HG02938 (cell line): ENCODE measurements at regions not wholly inside any gene's neighbourhood (a gene's known extent, or its start where the extent isn't known, plus 50 kb on each side); places are given as distances from the start of the nearest gene placed in this dataset.
"Not testable (repeated sequence)": the region's sequence is repeated elsewhere in the genome, so short reads cannot be mapped to it uniquely, and the experiment has no call there.

ENCODE experiments used
- ATAC-seq: cut with Tn5 transposase; IDR thresholded peaks from one replicate; pipeline ENCODE4 v1.9.1; 2021; ENCODE audit warnings: mild to moderate bottlenecking, moderate library complexity; ENCODE audit not compliant: unreplicated experiment

DNA sequence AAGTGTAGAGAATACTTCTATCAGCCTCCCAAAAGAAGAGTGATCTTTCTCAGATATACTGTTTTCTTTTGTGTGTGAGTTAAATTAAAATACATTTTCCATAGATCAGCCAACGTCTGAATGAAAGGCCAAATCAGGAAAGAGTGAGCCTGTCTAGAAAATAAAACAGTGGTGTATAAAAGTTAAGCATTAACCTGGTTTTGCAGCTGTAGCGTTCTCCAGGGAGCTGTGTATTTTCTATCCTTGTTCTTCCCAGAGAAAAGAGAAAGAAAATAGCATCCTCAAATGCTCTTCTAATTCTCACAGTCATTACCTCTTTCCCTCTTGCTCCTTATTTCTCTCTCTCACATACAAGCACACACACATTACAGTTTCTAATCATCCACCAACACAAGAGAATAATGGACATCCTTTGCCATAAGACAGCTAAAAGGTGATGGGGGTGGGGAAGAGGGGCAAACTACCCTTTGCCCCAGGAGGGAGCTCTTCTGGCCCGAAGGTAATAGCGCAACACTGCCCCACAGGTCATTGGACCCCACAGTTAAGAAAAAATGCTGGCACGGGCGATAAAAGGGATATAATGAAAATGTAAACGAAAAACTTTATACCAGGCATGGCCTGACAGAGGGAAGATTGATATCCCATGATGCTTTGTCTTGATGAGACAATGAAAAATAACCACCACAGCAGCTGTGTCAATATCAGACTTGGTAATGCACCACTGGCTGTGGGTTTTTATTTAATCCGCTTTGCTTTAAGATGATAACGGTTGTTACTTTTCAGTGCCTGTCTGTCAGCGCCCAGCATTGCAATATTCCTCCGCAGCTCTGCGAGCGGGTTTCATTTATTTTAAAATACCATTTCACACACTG is 150.3 kb downstream of the NUF2 start:
- ATAC-seq: no peak

DNA sequence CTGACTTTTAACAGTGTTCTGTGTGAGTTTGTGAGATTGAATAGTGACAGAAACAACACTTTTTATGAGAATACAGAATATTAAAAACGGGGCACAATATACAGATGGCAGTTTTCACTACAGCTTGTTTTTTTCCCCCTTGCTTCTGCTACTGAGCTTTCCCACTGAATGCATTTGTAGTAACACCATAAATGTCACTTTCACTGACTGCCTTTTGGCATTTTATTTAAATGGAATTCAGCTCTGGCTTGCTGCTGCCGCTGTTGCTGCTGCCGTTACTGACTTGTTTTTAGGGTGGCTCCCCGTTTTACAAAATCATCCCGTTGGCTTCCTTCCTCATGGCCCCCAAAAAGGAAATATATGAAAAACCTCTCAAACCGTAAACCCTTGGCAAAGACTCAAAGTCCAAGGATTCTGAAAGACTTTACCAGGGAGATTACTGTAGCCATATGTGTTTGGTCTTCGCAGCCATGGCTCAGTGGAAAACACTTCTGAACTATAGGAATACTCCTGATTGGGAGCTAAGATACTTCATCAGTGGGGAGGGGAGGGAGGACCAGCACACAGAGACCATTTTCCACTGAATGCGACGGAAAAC is 151.0 kb downstream of the NUF2 start:
- no peak for ATAC-seq

DNA sequence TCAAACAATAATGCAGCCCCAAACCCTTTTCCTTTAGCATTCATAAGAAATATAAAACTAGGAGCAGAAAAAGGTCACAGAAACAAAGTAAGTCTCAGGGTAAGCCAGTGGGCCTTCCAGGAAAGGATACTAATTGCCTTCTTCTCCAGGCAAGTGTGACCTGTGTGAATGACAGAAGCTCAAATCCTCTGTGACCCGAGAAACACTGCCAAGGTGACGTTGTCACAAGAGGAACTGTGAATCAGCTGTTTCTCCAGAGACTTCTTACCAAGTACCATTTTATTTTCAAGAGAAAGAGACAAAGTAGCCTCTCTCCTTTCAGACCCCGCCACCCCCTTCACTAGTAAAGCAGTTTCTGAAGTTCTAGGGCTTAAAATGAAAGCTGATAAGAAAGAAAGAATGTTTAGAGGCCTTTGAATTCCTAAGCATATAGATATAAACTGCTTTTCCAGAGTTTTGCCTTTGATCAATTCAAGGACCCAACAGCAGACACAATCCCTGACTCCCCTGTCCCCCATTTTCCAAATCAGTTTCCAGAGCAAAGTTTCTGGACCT is 155.6 kb downstream of the NUF2 start:
- ATAC-seq: no peak

DNA sequence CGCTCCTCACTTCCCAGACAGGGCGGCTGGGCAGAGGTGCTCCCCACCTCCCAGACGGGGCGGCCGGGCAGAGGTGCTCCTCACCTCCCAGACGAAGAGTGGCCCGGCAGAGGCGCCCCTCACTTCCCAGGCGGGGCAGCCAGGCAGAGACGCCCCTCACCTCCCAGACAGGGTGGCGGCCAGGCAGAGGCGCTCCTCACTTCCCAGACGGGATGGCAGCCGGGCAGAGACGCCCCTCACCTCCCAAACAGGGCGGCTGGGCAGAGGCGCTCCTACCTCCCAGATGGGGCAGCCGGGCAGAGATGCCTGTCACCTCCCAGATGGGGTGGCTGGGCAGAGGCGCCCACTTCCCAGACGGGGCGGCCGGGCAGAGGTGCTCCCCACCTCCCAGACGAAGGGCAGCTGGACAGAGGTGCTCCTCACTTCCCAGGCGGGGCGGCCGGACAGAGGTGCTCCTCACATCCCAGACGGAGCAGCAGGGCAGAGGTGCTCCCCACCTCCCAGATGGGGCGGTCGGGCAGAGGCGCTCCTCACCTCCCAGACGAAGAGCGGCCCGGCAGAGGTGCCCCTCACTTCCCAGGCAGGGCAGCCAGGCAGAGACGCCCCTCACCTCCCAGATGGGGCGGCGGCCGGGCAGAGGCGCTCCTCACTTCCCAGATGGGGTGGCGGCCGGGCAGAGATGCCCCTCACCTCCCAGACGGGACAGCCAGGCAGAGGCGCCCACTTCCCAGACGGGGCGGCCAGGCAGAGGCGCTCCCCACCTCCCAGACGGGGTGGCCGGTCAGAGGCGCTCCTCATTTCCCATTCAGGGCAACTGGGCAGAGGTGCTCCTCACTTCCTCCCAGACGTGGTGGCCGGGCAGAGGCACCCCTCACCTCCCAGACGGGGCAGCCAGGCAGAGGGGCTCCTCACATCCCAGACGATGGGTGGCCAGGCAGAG is 176.9 kb downstream of the NUF2 start:
- ATAC-seq: not testable (repeated sequence)

DNA sequence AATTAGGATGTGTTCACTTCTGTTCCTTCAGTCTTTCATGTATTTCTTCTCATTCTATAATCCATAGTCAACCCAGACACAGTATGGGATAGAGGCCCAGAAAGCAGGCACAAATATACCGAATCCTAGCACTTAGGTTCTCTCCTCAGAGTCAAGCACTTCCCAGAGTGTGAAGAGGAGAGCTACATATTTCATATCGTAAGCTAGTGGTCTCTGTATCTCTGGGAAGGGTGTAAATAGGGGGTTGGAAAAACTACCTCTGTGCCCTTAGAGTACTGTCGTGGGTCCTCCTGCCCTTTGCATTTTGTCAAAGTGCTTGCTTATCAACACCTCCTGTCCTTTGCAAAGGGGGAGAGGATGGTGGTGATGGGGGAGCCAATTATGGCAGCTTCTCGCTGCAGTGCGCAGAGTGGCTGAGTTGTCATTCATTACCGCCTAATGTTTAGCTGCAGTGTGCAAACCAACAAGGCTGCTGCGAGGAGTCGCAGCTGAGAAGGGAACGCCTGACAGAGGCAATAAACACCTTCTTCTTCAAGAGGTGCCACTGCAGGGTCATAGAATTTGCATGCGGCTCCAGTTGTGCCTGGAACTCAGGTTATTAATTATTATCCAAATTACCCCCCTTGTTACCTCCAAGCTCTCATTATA is 182.7 kb downstream of the NUF2 start:
- ATAC-seq: no peak

DNA sequence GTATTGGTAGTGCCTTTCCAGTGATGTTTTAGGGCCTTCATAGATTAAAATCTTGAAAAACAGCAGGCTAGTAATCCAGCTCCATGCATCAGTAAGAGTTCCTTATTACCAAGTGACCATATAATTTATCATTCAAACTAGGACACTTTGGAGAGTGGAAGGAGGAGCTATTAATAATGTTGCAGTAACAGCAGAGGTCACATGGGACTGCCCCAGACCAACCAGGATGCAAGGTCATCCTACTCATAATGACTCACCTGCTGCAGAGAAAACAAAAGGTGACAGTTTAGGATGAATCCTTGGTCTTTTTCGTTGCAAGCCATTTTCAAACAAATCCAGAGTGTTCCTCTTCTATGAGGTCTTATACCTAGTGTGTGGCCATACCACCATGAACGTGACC is 187.4 kb downstream of the NUF2 start:
- no peak for ATAC-seq

DNA sequence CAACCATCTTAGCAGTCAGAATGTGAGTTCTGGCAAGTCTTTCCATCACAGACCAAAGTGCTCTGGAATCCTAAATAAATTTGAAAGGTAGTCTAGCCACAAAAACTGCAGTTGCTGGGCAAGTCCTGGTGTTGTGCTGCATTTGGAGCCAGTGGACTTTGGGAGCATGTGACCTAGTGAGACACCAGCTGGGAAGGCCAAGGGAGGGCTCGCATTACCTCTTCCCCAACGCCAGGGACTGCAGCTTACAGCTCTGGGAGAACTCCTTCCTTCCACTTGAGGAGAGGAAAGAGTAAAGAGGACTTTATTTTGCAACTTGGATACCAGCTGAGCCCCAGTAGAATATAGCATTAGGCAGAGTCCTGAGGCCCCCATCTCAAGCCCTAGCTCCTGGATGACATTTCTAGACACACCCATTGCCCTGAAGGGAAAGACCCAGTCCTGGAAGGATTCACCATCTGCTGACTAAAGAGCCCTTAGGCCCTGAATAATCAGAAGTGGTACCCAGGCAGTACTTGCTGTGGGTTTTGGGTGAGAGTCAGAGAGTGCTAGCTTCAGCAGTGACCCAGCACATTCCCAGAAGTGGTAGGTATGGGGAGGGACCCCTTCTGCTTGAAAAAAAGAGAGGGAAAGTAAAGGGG is 190.7 kb downstream of the NUF2 start:
- no peak for ATAC-seq

DNA sequence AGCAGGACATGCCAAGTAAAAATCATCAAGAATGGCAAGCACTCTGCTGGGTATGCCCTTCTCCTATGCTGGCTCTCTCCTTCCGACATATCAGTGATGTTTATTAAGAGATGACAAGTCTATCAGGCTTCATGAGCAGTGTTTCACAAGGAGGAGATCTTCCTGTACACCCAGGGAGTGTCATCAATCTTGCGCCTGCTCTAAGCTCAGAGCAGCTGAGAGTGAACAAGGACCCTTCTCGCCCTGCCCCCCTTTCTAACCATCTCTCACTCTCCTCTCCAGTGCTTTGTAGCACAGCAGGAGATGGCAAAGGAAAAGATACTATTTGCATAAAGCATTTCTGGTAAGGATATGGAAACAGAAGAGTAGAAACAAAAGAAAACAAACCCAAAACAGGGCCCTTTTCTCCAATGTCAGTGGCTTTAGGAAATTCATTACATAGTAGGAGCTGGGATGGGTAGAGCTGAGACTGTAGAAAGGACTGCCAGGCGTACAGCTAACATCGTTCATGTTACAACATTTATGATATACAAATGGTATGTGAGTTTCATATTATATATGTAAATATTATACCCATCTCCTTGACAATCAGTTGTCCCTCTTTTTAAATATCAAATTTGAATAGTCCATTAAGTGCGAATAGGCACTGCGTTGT is 201.7 kb downstream of the NUF2 start:
- no peak for ATAC-seq

DNA sequence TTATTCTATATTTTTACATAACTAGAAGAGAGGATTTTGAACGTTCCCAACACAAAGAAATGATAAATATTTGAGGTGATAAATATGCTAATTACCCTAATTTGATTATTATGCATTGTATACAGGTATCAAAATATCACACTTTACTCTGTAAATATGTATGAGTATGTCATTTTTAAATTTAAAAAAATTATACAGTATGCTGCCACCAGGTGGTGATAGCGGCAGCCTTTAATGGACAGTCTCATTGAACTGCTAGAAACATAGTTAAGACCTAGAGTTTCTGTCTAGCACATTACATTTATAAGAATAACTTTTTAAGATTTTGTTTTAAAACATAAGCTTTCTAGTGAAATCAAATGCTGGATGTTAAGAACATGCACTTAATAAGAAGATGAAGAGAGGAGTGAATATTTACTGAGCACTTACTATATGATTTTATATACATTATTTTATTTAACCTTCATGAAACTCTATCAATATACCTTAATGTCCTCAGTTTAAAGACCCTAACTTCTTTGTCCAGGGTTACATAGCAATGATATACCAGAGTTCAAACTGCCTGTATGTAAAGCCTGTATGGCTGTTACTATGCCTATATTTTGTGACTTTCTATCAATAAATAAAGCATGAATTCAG is 207.1 kb downstream of the NUF2 start:
- ATAC-seq: peak; percentile 81

DNA sequence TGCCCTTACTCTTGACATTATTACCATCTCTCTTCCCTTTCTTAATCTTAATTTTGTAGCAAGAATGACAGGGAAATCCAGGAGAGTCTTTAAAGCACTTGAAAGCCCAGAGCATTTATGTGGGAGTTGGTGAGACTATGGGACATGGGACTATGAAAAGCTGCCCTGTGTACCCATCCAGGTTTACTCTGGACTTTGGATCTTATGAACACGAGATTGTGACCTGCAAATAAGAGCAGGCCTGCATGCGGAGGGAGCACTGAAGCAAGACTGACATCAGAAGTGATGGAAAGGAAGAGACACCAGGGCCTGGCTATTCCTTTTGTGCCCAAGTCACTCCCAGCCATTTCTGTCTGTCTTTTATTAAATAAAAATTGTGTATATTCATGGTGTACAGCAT is 209.6 kb downstream of the NUF2 start:
- no peak for ATAC-seq

DNA sequence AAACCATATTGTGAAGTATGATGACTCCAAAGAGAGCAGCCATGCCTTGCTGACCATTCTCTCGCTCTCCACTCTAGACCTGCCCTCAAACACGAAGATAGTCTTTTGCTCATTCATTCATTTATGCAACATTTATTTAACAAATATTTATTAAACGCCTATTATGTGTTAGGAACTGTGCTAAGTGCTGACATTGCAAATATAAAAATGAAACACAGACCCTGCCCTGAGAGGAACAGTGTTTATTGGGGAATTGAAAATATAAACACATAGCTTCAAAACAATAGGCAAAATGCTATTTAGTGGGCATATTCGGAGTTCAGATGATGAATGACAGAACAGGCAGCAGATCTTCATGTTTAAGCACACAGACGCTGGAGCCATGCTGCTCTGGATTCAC is 213.6 kb downstream of the NUF2 start:
- ATAC-seq: no peak

DNA sequence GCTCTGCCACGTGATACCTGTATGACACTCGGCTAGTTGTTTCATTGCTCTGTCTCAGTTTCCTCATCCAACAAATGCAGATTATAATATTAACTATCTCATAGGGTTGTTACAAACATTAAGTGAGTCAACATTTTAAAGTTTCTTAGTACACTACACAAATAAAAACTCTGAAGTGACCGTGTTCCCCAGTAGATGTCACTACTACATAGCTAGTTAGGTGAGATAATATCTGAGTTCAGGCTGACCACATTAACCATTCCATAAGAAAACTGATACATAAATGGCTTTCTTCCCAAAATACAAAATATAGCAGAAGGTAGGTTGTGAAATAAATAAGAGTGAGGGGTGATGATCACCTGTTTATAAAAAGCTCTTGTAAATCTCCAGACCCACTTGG is 214.1 kb downstream of the NUF2 start:
- no peak for ATAC-seq

DNA sequence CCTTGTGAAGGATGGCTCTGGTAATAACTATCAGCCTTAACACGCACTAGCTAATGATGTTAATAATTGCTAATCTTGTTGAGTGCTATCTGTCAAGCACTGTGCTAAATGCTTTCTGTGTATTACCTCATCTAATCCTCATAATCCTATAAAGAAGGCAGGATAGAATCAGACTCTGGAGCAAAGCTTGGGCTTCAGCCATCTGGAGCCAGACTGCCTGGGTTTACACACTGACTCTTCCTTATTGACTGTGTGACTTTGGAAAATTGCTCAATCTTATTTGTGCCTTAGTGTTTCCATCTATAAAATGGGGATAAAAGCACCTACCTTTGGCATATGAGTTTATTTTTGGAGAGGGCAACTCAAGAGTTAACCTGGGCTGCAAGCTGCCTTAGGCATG is 216.1 kb downstream of the NUF2 start:
- no peak for ATAC-seq

DNA sequence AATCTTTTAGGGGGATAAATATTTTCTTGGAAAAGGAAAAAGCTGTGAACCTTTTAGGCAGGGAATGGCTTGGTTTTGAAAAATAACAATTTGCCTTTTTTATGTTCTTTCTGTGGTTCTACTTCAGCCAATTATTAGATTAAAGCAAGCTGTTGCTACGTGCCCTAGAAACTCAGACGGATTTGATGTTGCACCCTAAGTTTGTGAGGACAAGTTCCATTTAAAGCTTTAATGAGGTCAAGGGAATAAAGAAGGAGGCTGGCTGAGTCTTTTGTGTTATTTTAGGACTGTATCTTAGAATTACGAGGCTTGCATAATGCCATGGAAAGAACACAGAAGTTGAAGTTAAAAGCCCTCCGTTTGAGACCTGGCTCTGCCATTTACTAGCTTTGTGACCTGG is 216.9 kb downstream of the NUF2 start:
- no peak for ATAC-seq

DNA sequence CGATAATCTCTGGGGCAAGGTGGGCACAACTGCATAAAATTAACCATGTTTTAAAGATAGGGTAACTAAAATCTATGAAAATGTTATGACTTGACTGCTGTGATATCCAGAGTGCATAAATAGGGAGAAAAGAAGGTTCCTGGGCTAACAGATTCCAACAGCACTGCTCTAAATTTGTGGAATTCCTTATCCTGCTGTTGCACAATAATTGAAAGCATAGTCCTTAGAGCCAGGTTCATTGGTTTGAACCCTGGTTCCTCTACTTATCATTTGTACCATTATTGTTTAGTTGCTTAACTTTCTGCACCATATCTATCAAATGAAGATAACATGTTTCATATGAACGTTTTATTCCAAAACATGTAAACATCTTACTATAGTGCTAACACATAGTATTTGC is 219.0 kb downstream of the NUF2 start:
- no peak for ATAC-seq

DNA sequence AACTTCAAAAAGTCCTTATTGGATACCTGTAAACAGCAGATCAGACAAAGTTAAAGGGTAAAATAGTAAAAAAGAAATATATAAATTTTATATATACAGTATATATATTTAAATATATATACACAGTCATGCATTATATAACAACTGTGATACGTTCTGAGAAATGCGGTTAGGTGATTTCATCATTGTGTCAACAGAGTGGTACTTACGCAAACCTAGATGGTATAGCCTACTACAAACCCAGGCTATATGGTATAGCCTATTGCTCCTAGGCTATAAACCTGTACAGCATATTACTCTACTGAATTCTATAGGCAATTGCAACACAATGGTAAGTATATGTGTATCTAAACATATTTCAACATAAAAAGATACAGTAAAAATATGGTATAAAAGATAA is 222.7 kb downstream of the NUF2 start:
- no peak for ATAC-seq

DNA sequence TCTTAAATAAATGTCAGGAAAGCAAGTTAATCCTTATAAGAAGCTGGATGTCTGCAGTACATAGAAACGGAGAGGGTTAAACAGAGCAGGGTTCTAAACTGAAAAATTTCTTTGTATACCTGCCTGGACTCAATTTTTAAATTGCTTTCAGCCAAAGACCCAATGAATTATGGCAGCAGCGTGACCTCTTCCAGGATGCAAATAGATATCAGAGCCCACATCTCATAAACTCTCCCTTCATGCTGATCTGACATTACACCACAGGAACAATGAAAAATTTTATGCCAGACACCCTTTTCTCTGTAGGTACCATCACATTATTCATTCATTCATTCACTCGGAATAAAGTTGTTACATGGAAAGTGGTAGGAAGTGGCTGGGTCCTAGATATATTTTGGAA is 236.4 kb downstream of the NUF2 start:
- no peak for ATAC-seq

DNA sequence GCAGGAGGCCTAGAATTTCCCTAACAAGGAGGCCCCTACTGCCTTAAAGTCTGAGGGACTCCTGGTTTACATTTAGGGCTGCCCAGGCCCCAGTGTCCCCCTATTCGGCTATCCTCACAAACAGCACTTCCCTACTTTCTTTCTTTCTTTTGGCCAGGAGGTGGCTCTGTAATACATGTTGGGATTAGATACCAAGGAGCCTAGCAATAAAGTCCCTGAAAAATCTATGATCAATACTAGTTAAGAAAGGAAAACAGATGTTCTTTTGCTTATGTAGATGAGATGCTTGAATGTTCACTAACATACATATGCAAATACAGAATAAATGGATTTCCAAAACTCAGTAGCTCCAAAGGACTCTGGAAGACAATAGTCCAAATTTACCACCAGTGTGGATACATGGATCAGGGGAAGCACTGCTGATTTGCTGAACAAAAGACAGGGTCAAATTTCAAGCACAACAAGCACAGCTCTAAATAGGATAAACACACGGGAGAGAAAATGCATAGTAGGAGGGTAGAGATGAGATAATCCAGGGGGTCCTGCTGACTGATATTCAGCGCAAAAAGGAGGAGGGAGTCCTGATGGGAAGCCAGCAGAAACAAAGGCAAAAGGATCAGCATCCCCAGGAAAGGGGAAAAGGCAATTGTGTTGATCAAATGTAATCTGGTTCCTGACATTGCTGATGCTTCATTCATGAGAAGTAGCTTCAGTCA is 240.0 kb downstream of the NUF2 start:
- no peak for ATAC-seq

DNA sequence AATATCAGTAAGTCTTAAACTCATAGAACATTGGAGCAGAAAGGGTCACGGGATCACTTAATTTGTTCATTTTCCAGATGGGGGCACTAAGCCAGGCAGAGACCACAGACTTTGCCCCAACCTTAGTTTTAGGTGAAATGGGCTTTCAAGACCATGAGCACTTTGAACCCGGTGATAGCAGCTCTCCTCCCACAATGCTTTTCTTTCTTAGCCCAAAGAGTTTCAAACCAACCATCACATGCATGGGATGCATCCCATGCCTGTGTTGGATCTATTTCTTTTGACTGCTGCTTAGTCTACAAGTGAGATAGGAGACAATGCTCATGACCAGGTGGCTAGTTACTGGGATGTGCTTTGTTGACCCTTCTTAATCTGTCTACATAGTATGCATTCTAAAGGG is 240.6 kb downstream of the NUF2 start:
- no peak for ATAC-seq
